IMR-90 (cell line): ENCODE measurements at regions not wholly inside any gene's neighbourhood (a gene's known extent, or its start where the extent isn't known, plus 50 kb on each side); places are given as distances from the start of the nearest gene placed in this dataset.

Experiments used
- ATAC-seq: fragments of 200-7000 bp; cut with Tn5 transposase; 2 replicates; pipeline ENCODE4 v1.9.1; 2020; ENCODE audit warnings: low read depth, mild to moderate bottlenecking, moderate library complexity
- BruUV-seq: library from RNA; stranded (reverse); fragments of 400-500 nt; replicated peaks from 2 replicates; lab custom pipeline; 2021; lab: Mats Ljungman, UMichigan
- CTCF ChIA-PET: fragments of 300-600 bp; formaldehyde crosslinking; extraction: SDS; loops from one replicate; lab custom pipeline; 2021; ENCODE audit warnings: antibody characterized with exemption; lab: Yijun Ruan, JAX
- POLR2A ChIA-PET: fragments of 300-600 bp; sonication (Branson Sonifier 250); formaldehyde crosslinking; loops from one replicate; lab custom pipeline; 2022; ENCODE audit warnings: antibody characterized with exemption; ENCODE audit not compliant: unreplicated experiment; lab: Charles Lee
- DNase-seq: peaks from one replicate; pipeline ENCODE4 v3.0.0; 2013
- H2AFZ ChIP-seq: replicated peaks from 2 replicates; pipeline ENCODE3; 2013; ENCODE audit warnings: low read length, mild to moderate bottlenecking; ENCODE audit not compliant: poor library complexity
- H2AK5ac ChIP-seq: 2 replicates; pipeline ENCODE4 v1.6.1; 2013; ENCODE audit warnings: low read depth, low read length, inconsistent platforms
- H2AK9ac ChIP-seq: replicated peaks from 2 replicates; pipeline ENCODE3; 2013; ENCODE audit warnings: mild to moderate bottlenecking, low read depth, low read length, moderate library complexity; ENCODE audit not compliant: poor library complexity
- H2BK120ac ChIP-seq: 2 replicates; pipeline ENCODE4 v1.6.1; 2013; ENCODE audit warnings: low read depth, low read length, inconsistent platforms
- H2BK15ac ChIP-seq: 3 replicates; pipeline ENCODE4 v1.6.1; 2013; ENCODE audit warnings: low read depth, low read length, inconsistent platforms
- H2BK20ac ChIP-seq: 2 replicates; pipeline ENCODE4 v1.6.1; 2013; ENCODE audit warnings: low read depth, mild to moderate bottlenecking, inconsistent platforms, low read length, moderate library complexity
- H2BK5ac ChIP-seq: 2 replicates; pipeline ENCODE4 v1.6.1; 2013; ENCODE audit warnings: mild to moderate bottlenecking, low read depth, low read length, inconsistent platforms; ENCODE audit not compliant: poor library complexity, severe bottlenecking
- H3K14ac ChIP-seq: replicated peaks from 2 replicates; pipeline ENCODE4 v1.6.1; 2013; ENCODE audit warnings: low read depth, low read length, inconsistent platforms
- H3K18ac ChIP-seq: 2 replicates; pipeline ENCODE4 v1.6.1; 2013; ENCODE audit warnings: low read depth, low read length, control low read depth
- H3K23ac ChIP-seq: 2 replicates; pipeline ENCODE4 v1.6.1; 2013; ENCODE audit warnings: low read depth, low read length, inconsistent platforms
- H3K27ac ChIP-seq: 2 replicates; pipeline ENCODE4 v1.5.1; 2013; ENCODE audit warnings: mild to moderate bottlenecking, control low read depth, low read length; ENCODE audit not compliant: insufficient read depth
- H3K27me3 ChIP-seq: 2 replicates; pipeline ENCODE4 v1.6.1; 2013; ENCODE audit warnings: low read length; ENCODE audit not compliant: control insufficient read depth, insufficient read depth
- H3K36me3 ChIP-seq: 2 replicates; pipeline ENCODE4 v1.6.1; 2013; ENCODE audit warnings: low read length, mixed read lengths; ENCODE audit not compliant: control insufficient read depth, insufficient read depth
- H3K4ac ChIP-seq: 2 replicates; pipeline ENCODE4 v1.6.1; 2013; ENCODE audit warnings: low read depth, low read length, inconsistent platforms
- H3K4me1 ChIP-seq: 2 replicates; pipeline ENCODE4 v1.6.1; 2013; ENCODE audit warnings: low read length, mixed read lengths; ENCODE audit not compliant: control insufficient read depth, insufficient read depth
- H3K4me2 ChIP-seq: 2 replicates; pipeline ENCODE4 v1.6.1; 2013; ENCODE audit warnings: low read depth, mild to moderate bottlenecking, control low read depth, low read length, moderate library complexity
- H3K4me3 ChIP-seq: 2 replicates; pipeline ENCODE4 v1.5.1; 2013; ENCODE audit warnings: low read depth, mild to moderate bottlenecking, control low read depth, low read length, moderate library complexity; ENCODE audit not compliant: insufficient read depth
- H3K56ac ChIP-seq: 2 replicates; pipeline ENCODE4 v1.6.1; 2013; ENCODE audit warnings: low read length, inconsistent platforms; ENCODE audit not compliant: insufficient read depth; ENCODE audit errors: extremely low read depth
- H3K79me1 ChIP-seq, 2 experiments: 2 replicates each; pipeline ENCODE4 v1.6.1; 2013; ENCODE audit warnings: low read length in 2 of 2, inconsistent platforms in 1 of 2, low read depth in 1 of 2
- H3K9ac ChIP-seq: 2 replicates; pipeline ENCODE4 v1.6.1; 2013; ENCODE audit warnings: low read depth, low read length, control low read depth
- H3K9me1 ChIP-seq: 2 replicates; pipeline ENCODE4 v1.6.1; 2013; ENCODE audit warnings: low read length, inconsistent platforms; ENCODE audit not compliant: insufficient read depth
- H3K9me3 ChIP-seq: 2 replicates; pipeline ENCODE4 v1.6.1; 2013; ENCODE audit warnings: low read length; ENCODE audit not compliant: control insufficient read depth, insufficient read depth
- H4K20me1 ChIP-seq: 2 replicates; pipeline ENCODE4 v1.6.1; 2013; ENCODE audit warnings: low read length, inconsistent platforms; ENCODE audit not compliant: insufficient read depth
- H4K5ac ChIP-seq: 2 replicates; pipeline ENCODE4 v1.6.1; 2013; ENCODE audit warnings: mild to moderate bottlenecking, low read depth, low read length, control low read depth
- H4K8ac ChIP-seq, 2 experiments: 2 replicates each; pipeline ENCODE4 v1.6.1; 2013; ENCODE audit warnings: low read depth in 2 of 2, low read length in 2 of 2, control low read depth in 1 of 2, inconsistent platforms in 1 of 2
- H4K91ac ChIP-seq: 2 replicates; pipeline ENCODE4 v1.6.1; 2013; ENCODE audit warnings: low read depth, low read length, inconsistent platforms; ENCODE audit not compliant: insufficient read depth
- CTCF ChIP-seq: conservative IDR thresholded peaks from 2 replicates; pipeline ENCODE4 v1.5.1; 2012; ENCODE audit warnings: mild to moderate bottlenecking, low read depth, low read length, improper control_type of control experiment
- ELK1 ChIP-seq: fragments of 150-350 bp; IDR thresholded peaks from 2 replicates; pipeline ENCODE4 v1.6.1; 2016; ENCODE audit warnings: low read depth, mild to moderate bottlenecking, low read length, moderate library complexity, borderline replicate concordance
- FOS ChIP-seq: fragments of 150-350 bp; IDR thresholded peaks from 2 replicates; pipeline ENCODE4 v1.6.1; 2016; ENCODE audit warnings: low read depth, low read length
- MAFK ChIP-seq: IDR thresholded peaks from 2 replicates; pipeline ENCODE4 v1.6.1; 2012; ENCODE audit warnings: low read depth, low read length, improper control_type of control experiment
- MAZ ChIP-seq: IDR thresholded peaks from 2 replicates; pipeline ENCODE4 v1.6.1; 2012; ENCODE audit warnings: low read depth, mild to moderate bottlenecking, low read length, improper control_type of control experiment, moderate library complexity, borderline replicate concordance
- MXI1 ChIP-seq: IDR thresholded peaks from 2 replicates; pipeline ENCODE4 v1.6.1; 2012; ENCODE audit warnings: low read depth, mild to moderate bottlenecking, low read length, moderate library complexity, borderline replicate concordance
- NFE2L2 ChIP-seq: fragments of 150-350 bp; IDR thresholded peaks from 2 replicates; pipeline ENCODE4 v1.6.1; 2016; ENCODE audit warnings: low read depth, mild to moderate bottlenecking, low read length
- WGBS, 2 experiments: methylation state at CpG; one replicate each; pipeline versions ENCODE4 v1.1.5 to v1.1.7; 2013; ENCODE audit warnings: missing lambda C conversion rate in 2 of 2; ENCODE audit not compliant: insufficient read length in 1 of 2; ENCODE audit errors: extremely low coverage in 2 of 2; 5-methylcytosine and 5-hydroxymethylcytosine counted together
- dilution Hi-C: fragments of 300-500 bp; cut with HindIII; formaldehyde crosslinking; loops from one replicate; pipeline ENCODE4 v1.14.3; 2018; ENCODE audit warnings: low sequenced_read_pairs; ENCODE audit not compliant: unreplicated experiment
- in situ Hi-C: fragments of 300-500 bp; cut with MboI; formaldehyde crosslinking; loops from 3 replicates; pipeline ENCODE4 v1.14.3; 2019; ENCODE audit warnings: low sequenced_read_pairs, inconsistent platforms, mixed read lengths
- intact Hi-C: fragments of 100-400 bp; cut with micrococcal nuclease; formaldehyde crosslinking; loops from 2 replicates; pipeline ENCODE4 v1.10.0; 2022

- no peak for DNase-seq
- H4K5ac ChIP-seq, result no peak overlapping the region
- no peaks in the 10 kb centered on the region for H3K27me3 ChIP-seq
- no peak overlapping the region for H3K9ac ChIP-seq
- no peak overlapping the region for H2AK9ac ChIP-seq
- no peaks in the 10 kb centered on the region for H3K9me3 ChIP-seq
- intact Hi-C loops, result no loop called here
- no peaks in the 10 kb centered on the region for H3K4me1 ChIP-seq
- BruUV-seq, result no TSS peak
- no peaks in the 10 kb centered on the region for H3K9me1 ChIP-seq
- H3K4me3 ChIP-seq, result no peak overlapping the region
- no peak for ATAC-seq
- no peak overlapping the region for H2BK5ac ChIP-seq
- ChIA-PET CTCF (no interaction called here), POLR2A (no interaction called here)
- H3K27ac ChIP-seq, result no peak overlapping the region
- H4K20me1 ChIP-seq, result no peaks in the 10 kb centered on the region
- in situ Hi-C loops, result no loop called here
- WGBS, 2 experiments, result 86% methylated on average over 1 of the region's 6 CpGs; no CpG with 5 or more reads in 1 of the 2 experiments
- dilution Hi-C loops, result no loop called here
- H3K56ac ChIP-seq, result no peak overlapping the region
- TF ChIP-seq ELK1 (no peak), MAZ (no peak), MXI1 (no peak), CTCF (no peak), FOS (no peak), NFE2L2 (no peak), MAFK (no peak)
- H2BK15ac ChIP-seq, result no peak overlapping the region
- no peak overlapping the region for H3K4ac ChIP-seq
- no peak overlapping the region for H3K4me2 ChIP-seq
- H3K14ac ChIP-seq, result no peak overlapping the region
- no peaks in the 10 kb centered on the region for H3K36me3 ChIP-seq
- no peak overlapping the region for H2AFZ ChIP-seq
- no peak overlapping the region for H2BK120ac ChIP-seq
- H3K79me1 ChIP-seq, result no peaks in the 10 kb centered on the region
- H3K18ac ChIP-seq, result no peak overlapping the region
- no peak overlapping the region for H4K91ac ChIP-seq
- H2BK20ac ChIP-seq, result no peak overlapping the region
- H4K8ac ChIP-seq, result no peak overlapping the region
- no peak overlapping the region for H2AK5ac ChIP-seq
- H3K23ac ChIP-seq, result no peak overlapping the region
Observed at GRCh38 chr5:158485604-158486081, 614.1 kb downstream of the EBF1 start.
